Esophagus squamous epithelium (tissue), 5 donors: ENCODE measurements at regions not wholly inside any gene's neighbourhood (a gene's known extent, or its start where the extent isn't known, plus 50 kb on each side); places are given as distances from the start of the nearest gene placed in this dataset.

Experiments used
- DNase-seq: peaks from one replicate; lab custom pipeline; 2025; lab: John Stamatoyannopoulos, UW
- H3K27ac ChIP-seq, 4 donors: fragments of 200-600 bp; sonication (generic); one replicate each; pipeline ENCODE4 v1.5.1; 2016 to 2019; ENCODE audit warnings: mild to moderate bottlenecking in 1 of 4
- H3K27me3 ChIP-seq, 4 donors: fragments of 200-600 bp; sonication (generic); 1 replicate in 3 of 4; 2 replicates in 1 of 4; pipeline versions ENCODE4 v1.5.1 to v1.6.0; 2017 to 2021; ENCODE audit warnings: antibody characterized with exemption in 1 of 4
- H3K36me3 ChIP-seq, 3 donors: fragments of 200-600 bp; sonication (generic); one replicate each; pipeline ENCODE4 v1.5.1; 2016 to 2019
- H3K4me1 ChIP-seq, 3 donors: fragments of 200-600 bp; sonication (generic); one replicate each; pipeline ENCODE4 v1.5.1; 2017 to 2019
- H3K4me3 ChIP-seq, 4 donors: fragments of 200-600 bp; sonication (generic); 1 replicate in 3 of 4; 2 replicates in 1 of 4; pipeline ENCODE4 v1.5.1; 2016 to 2019; ENCODE audit warnings: mild to moderate bottlenecking in 2 of 4, moderate library complexity in 1 of 4
- H3K9me3 ChIP-seq, 3 donors: fragments of 200-600 bp; sonication (generic); one replicate each; pipeline ENCODE4 v1.5.1; 2016 to 2019
- CTCF ChIP-seq, 6 experiments: fragments of 450-650 bp in 4 of 6; fragments of 200-600 bp in 2 of 6; sonication (generic) in 2 of 6; IDR thresholded peaks; one replicate each; pipeline ENCODE4 v1.5.1; 2016 to 2019; ENCODE audit warnings: antibody characterized with exemption in 6 of 6, mild to moderate bottlenecking in 4 of 6, moderate library complexity in 4 of 6
- POLR2A ChIP-seq, 4 donors: fragments of 450-650 bp; IDR thresholded peaks; one replicate each; pipeline ENCODE4 v1.6.1; 2017; ENCODE audit warnings: antibody characterized with exemption in 4 of 4, mild to moderate bottlenecking in 4 of 4, moderate library complexity in 3 of 4
- WGBS, 2 donors: methylation state at CpG; one replicate each; pipeline ENCODE4 v1.1.5; 2018; 5-methylcytosine and 5-hydroxymethylcytosine counted together
- intact Hi-C: fragments of 100-400 bp; cut with DNase I; formaldehyde crosslinking; loops from one replicate; pipeline ENCODE4 v1.15.0; 2022
- donor health status: DM: yes; HTN: yes; CAD: no.

- DNase-seq: no peak
- intact Hi-C loops: no loop called here
Observed at GRCh38 chrY:8553614-8554013, 783.6 kb upstream of the TSPY4 start.

GRCh38 chrY:8561385-8561784, 775.9 kb upstream of the TSPY4 start:
- intact Hi-C loops: no loop called here
- Histone ChIP-seq H3K4me3 (no peak overlapping the region), H3K27me3 (no peaks in the 10 kb centered on the region), H3K9me3 (no peaks in the 10 kb centered on the region), H3K36me3 (no peaks in the 10 kb centered on the region), H3K4me1 (no peaks in the 10 kb centered on the region), H3K27ac (no peak overlapping the region)
- DNase-seq: no peak
- 13% methylated on average over 2 of the region's 2 CpGs; no CpG with 5 or more reads in 1 of the 2 donors for WGBS, 2 donors
- no peak for TF ChIP-seq POLR2A (IDR thresholded peaks at IDR 0.05)
- no peak for TF ChIP-seq CTCF (IDR thresholded peaks at IDR 0.05)

More at GRCh38 chrY:8553614-8554013, 783.6 kb upstream of the TSPY4 start:
- Histone ChIP-seq H3K4me1 (no peaks in the 10 kb centered on the region), H3K36me3 (no peaks in the 10 kb centered on the region), H3K27me3 (no peaks in the 10 kb centered on the region), H3K4me3 (no peak overlapping the region), H3K9me3 (no peaks in the 10 kb centered on the region), H3K27ac (no peak overlapping the region)
- TF ChIP-seq POLR2A (IDR thresholded peaks at IDR 0.05): no peak
- no peak for TF ChIP-seq CTCF (IDR thresholded peaks at IDR 0.05)
- WGBS, 2 donors: 90% methylated on average over 3 of the region's 8 CpGs; no CpG with 5 or more reads in 1 of the 2 donors

- DNase-seq: no peak
- intact Hi-C loops: no loop called here
- Histone ChIP-seq H3K4me1 (no peaks in the 10 kb centered on the region), H3K27me3 (no peaks in the 10 kb centered on the region), H3K36me3 (no peaks in the 10 kb centered on the region), H3K27ac (no peak overlapping the region), H3K9me3 (no peaks in the 10 kb centered on the region), H3K4me3 (no peak overlapping the region)
- no peak for TF ChIP-seq CTCF (IDR thresholded peaks at IDR 0.05)
- TF ChIP-seq POLR2A (IDR thresholded peaks at IDR 0.05): no peak
- WGBS, 2 donors: 33% methylated on average over 1 of the region's 8 CpGs; no CpG with 5 or more reads in 1 of the 2 donors
Observed at GRCh38 chrY:8562456-8563090, 774.7 kb upstream of the TSPY4 start.

- TF ChIP-seq POLR2A (IDR thresholded peaks at IDR 0.05): no peak
- TF ChIP-seq CTCF (IDR thresholded peaks at IDR 0.05): no peak
- Histone ChIP-seq H3K27ac (no peak overlapping the region), H3K4me1 (no peaks in the 10 kb centered on the region), H3K36me3 (no peaks in the 10 kb centered on the region), H3K4me3 (no peak overlapping the region), H3K9me3 (no peaks in the 10 kb centered on the region), H3K27me3 (no peaks in the 10 kb centered on the region)
- WGBS, 2 donors: 100% methylated on average over 2 of the region's 3 CpGs; no CpG with 5 or more reads in 1 of the 2 donors
- intact Hi-C loops: no loop called here
- no peak for DNase-seq
Observed at GRCh38 chrY:8564421-8564820, 772.8 kb upstream of the TSPY4 start.

- Histone ChIP-seq H3K27ac (no peak overlapping the region), H3K4me1 (no peaks in the 10 kb centered on the region), H3K9me3 (no peaks in the 10 kb centered on the region), H3K4me3 (no peak overlapping the region), H3K27me3 (no peaks in the 10 kb centered on the region), H3K36me3 (no peaks in the 10 kb centered on the region)
- DNase-seq: no peak
- WGBS, 2 donors: 40% methylated on average over 1 of the region's 2 CpGs; no CpG with 5 or more reads in 1 of the 2 donors
- intact Hi-C loops: no loop called here
- TF ChIP-seq POLR2A (IDR thresholded peaks at IDR 0.05): no peak
- no peak for TF ChIP-seq CTCF (IDR thresholded peaks at IDR 0.05)
Observed at GRCh38 chrY:8566198-8566597, 771.1 kb upstream of the TSPY4 start.
